HG03196 (cell line): ENCODE measurements at regions not wholly inside any gene's neighbourhood (a gene's known extent, or its start where the extent isn't known, plus 50 kb on each side); places are given as distances from the start of the nearest gene placed in this dataset.
"Not testable (repeated sequence)": the region's sequence is repeated elsewhere in the genome, so short reads cannot be mapped to it uniquely, and the experiment has no call there.

Source experiments
- ATAC-seq: cut with Tn5 transposase; IDR thresholded peaks from one replicate; pipeline ENCODE4 v1.9.1; 2021; ENCODE audit not compliant: unreplicated experiment

DNA sequence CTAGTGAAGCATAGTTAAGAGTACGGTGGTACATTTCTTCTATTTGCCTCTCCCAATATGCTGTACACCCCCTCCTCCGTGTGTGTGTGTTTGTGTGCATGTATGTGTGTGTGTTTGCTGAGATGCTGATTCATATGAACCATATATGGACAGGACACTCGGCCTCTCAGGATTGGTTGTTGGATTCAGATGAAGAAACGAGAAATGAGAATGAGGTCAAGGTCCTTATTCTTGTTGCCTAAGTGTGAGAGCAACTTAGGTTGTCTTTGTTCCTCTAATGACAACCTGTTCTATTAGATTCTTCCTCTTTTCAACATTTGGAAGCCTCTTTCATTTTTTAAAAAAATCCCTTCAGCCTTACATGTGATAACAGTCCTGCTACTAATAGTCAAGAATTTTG lies 1387.6 kb downstream of the STIM2 start:
- ATAC-seq, result no peak

DNA sequence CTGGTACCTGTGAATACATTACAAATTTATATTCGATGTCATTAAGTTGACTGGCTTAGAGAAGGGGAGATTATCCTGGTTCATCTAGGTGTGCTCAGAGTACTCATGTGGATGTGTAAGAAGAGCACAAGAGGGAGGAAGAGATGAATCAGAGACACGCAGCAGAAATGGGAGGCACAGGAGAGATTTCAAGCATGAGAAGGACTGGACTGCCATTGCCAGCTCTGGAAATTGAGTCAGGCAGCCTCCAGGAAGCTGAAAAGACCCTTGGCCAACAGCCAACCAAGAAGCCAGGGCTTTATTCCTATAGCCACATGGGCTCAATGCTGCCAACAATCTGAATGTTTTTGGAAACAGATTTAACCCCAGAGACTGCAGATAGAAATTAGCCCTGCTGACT lies 1390.0 kb downstream of the STIM2 start:
- ATAC-seq, result no peak

DNA sequence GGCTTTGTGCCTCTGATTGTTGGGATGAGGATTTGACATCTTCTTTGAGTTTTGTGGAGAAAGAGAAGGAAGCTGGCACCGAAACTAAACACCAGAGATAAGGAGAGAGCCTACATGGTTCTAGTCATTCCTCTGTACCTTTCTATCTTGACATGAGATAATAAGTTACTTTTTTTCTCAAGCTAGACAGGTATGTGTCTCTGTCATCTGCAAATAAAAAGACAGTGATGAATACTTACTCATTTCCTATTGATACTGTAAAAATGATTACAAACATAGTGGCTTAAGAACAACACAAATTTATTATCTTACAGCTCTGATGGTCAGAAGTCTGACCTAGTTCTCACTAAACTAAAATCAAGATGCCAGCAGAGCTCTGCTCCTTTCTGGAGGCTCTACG lies 1391.2 kb downstream of the STIM2 start:
- ATAC-seq, result no peak

DNA sequence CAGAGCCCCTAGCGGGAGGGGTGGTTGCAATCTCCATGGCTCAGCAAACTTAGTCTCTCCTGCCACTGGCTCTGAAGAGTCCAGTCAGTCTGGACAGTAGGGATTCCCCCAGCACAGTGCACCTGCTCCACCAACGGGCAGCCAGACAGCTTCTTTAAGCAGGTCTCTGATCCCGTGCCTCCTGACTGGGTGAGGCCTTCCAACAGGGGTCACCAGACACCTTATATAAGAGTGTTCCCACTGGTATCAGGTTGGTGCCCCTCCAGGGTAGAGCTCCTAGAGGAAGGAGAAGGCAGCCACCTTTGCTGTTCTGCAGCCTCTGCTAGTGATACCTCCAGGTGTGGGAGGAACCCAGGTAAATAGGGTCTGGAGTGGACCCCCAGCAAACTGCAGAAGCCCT lies 1393.4 kb downstream of the STIM2 start:
- no peak for ATAC-seq

DNA sequence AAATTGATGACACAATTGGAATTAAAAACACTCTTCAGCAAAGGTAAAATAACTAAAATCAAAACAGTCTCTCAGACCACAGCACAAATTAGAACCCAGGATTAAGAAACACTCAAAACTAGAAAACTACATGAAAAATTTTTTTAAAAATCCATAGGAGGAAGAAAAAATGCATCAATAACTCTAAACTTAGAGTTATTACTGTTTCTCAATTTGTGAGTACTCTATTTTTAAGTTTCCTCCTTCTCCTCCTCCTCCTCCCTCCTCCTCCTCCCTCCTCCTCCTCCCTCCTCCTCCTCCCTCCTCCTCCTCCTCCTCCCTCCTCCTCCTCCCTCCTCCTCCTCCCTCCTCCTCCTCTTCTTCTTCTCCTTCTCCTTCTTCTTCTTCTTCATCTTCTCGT lies 1395.7 kb downstream of the STIM2 start:
- no peak for ATAC-seq

DNA sequence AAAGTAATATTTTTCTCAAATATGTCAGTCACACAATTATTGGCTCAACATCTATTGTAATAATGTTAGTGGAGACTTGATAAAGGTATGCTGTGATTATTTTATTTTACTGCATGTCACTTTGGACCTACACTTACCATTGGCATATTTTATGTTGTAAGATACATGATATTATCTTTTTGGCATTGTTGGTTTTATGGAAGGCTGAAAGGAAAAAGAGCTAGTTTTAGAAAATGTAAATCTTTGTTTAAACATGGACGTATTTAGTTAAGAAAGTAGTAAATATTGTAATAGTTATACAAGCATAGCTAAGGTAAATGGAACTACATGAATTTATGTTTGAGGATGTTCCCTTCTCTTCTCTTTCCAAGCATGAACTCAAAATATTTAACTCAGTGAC lies 1399.3 kb downstream of the STIM2 start:
- ATAC-seq, result no peak

DNA sequence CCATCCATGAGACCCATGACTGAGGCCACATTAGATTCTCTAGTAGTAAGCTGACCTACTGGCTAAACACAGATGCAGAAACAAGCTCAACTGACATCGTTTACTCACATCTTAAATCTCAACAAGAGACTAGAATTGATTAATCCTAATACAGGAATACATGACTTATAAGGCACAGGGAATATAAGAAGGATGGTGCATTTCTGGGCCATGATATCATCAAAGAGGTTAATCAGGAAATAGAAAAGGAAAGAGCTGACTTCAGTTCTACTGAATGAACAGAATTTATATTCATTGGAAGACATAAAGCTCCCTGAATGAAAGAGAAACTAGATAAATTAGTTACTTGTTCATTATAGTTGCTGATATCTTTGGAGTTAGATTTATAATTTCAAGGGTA lies 1406.5 kb downstream of the STIM2 start:
- no peak for ATAC-seq

DNA sequence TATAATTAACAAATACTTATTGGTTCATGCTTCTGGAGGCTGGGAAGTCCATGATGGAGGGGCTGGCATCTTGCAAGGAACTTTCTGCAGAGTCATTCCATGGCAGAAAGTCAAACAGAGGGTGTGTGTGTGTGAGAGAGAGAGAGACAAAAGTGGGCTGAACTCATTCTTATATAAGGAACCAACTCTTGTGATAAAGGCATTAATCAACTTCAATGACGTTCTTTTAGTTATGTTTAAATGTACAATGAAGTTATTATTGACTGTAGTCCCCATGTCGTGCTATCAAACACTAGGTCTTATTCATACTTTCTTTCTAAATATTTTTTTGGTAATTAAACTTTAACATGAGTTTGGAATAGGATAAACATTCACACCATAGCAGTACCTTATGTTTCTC lies 1408.8 kb downstream of the STIM2 start:
- ATAC-seq, result no peak

DNA sequence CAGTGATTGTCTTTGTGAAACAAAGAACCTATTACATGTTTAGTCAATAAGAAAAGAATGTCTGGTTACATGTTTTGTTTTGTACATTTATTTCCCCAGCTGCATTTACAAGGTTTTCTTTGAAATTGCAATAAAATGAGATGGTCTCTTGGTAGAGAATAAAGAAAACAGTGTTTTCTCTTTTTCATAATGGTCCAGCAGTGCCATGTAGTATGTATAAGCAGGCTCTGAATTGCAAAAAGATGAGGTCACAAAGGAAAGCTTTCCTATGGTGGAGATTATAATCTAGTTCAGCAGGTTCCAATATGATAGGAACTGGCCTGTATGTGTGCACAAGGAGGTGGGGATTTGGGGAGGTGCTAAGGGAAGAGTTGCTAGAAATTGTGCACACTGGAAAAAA lies 1417.3 kb downstream of the STIM2 start:
- no peak for ATAC-seq

DNA sequence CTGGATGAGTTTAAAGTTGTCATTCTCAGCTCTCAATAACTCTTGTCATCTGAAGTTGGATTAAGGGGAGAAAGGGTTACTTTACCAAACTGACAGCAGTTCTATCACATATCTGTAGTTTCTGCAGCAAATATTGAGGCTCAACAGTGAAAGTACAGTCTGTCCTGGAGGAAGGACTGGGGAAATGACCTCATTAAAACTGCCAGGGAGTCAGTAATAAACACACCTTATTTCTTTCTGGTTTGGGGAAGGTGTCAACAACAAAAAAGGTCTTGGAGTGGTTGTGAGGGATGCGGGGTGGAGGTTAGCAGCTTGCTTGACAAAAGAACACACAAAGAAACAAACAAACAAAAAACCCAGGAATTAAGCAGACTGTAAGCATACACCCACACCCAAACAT lies 1418.0 kb downstream of the STIM2 start:
- no peak for ATAC-seq

DNA sequence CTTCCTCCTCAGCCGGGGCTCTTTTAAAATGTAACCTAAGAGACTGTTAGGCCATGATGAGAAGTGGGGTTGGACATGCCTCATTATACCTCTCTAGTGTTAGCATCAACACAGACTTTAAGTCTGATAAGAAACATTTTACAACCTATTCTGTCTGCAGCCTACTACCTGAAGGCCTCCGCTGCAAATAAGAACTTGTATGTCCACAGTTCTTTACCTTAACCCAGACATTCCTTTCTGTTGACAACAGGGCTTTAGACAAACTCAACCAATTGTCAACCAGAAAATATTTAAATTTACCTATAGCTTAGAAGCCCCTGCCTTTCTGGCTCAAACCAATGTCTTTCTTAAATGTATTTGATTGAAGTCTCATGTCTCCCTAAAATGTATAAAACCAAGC lies 1418.6 kb downstream of the STIM2 start:
- no peak for ATAC-seq

DNA sequence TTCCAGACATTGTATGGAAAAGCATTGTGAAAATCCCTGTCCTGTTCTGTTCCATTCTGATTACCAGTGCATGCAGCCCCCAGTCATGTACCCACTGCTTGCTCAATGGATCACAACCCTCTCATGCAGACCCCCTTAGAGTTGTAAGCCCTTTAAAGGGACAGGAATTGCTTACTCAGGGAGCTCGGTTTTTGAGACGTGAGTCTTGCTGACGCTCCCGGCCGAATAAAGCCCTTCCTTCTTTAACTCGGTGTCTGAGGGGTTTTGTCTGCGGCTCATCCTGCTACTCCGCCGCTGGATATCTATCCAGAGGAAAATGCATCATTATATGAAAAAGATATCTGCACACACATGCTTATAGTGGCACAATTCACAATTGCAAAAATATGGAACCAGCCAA lies 1425.6 kb downstream of the STIM2 start:
- not testable (repeated sequence) for ATAC-seq

DNA sequence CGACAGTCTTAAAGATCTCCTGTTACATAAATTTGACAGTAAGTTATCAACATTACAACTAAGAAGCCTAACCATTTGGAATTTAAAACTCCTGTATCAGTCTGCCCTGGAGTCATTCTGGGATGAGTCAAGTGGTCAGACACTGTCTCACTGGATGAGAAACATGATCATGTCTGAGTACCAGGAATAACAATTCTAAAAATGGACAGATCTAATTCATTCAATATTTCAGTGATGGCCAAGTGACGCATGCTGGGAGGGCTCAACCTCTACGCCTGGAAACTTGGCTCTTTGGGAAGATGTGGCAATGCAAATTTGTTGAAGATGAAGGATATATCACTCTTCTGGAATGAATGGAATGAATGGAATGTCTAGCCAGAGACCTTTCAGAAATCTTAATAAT lies 1427.2 kb downstream of the STIM2 start:
- ATAC-seq, result no peak

DNA sequence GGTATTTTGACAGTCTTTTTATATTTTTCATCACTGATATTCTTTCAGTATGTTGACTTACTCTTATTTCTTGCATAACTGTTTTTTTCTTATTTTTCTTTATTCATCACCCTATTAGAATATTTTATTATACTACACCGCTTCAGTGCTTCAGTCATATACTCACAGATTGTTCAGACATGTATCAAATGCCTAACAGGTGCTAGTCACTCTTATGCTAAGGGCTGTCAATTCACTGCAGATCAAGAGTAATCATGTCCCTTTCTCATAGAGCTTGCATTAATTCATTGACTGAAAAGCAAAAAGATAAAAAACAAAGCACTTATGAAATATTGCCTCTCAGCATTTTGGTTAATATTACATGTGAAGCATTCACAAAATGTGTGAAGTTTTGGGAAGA lies 1435.6 kb downstream of the STIM2 start:
- ATAC-seq, result no peak

DNA sequence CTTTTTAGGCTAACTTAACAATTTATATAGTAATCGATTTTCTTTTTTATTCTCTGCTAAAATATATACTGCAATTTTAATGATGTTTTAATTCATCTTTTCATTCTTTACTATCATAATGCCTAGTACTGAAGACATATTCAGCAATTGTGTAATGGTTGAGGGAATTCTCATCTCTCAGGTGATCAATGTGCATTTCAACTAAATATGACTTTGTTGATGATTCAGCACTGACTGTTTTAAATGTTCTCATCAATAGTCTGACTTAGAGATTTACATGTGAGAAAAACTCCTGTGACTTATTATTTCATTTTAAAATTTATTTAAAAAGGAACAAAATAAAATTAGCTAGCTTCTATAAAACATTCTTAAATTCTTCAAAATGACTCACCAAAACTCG lies 1450.3 kb downstream of the STIM2 start:
- no peak for ATAC-seq

DNA sequence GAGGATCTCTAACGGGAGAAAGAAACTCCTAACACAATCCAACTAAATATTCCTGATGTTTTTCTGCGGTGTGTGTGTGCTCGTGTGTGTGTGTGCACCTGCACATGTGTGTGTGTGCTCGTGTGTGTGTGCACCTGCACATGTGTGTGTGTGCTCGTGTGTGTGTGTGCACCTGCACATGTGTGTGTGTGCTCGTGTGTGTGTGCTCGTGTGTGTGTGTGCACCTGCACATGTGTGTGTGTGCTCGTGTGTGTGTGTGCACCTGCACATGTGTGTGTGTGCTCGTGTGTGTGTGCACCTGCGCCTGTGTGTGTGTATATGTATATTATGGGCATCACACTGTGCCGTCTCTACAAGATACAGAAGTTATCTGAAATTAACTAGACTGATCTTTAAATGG lies 1451.9 kb downstream of the STIM2 start:
- not testable (repeated sequence) for ATAC-seq

DNA sequence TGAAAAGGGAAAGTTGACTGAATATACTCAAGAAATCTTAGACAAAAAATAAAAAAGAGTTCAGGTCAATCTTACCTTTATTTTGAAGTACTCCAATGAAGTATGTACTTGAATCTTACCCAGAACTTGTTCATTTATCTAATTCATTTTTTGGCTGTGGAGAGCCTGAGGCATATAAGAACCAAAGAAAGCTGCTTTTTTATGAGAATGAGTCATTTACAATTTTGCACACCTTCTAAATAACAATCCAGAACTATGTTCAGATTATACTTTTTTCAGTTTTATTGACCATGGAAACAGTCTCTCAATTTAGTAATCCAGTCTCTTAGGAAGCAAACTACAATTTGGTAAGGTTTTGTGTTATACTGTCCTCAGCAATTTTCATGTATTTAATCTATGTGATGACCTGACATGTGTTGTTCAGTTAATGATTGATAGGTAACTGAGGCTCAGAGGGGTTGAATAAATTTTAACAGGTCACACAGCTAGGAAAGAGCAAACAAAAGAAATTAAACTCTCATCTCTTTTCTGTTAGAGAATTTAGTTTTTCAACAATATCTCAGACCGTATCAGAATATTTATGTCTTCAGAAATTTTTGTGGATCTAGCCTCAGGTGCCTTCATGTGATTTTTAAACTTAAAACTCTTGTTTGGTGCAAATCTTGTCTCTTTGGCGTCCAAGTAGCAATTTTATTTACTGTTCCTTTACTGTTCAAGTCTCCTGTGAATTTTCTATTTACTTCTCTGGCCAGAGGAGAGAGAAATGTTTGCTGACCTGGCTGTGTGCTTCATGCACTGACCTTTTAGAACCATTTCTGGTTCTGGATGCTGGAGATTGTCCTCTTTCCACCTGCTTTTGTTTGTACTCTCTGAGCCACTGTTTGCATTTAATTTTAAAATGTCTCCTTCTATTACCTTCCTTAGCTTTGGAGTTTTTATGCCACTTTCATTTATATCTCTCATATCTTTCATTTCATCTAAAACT lies 1453.4 kb downstream of the STIM2 start:
- ATAC-seq, result no peak

DNA sequence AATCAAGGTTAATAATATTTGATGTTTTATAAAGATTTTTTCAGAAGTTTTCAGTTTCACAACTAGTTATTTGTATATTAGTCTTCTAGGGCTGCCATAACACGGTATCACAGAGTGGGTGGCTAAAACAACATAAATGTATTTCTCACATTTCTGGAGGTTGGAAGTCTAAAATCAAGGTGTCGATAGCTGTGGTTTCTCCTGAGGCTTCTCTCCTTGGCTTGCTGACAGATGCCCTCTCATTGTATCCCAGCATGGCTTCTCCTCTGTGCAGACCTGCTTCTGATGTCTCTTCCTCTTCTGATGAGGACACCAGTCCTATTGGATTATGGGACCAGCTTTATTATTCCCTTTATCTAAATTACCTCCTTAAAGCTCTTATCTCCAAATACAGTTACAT lies 1456.6 kb downstream of the STIM2 start:
- no peak for ATAC-seq

DNA sequence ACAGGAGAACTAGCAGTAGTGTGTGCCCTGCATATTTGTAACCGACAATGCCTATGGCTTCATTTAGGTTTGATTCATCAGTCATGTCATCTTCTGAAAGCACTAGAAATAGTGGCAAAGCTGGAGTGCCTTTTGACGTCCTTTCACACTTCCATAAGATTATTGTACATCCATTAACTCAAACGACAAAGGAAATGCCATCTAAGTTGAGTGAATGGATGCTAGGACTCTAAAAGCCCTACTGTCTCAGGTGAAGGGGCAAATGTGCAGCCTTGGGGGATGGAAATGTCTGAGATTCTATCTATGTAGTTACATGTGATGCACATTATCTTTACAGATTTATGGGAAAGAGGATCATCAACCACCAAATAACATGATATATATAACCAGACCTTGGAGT lies 1473.6 kb downstream of the STIM2 start:
- no peak for ATAC-seq

DNA sequence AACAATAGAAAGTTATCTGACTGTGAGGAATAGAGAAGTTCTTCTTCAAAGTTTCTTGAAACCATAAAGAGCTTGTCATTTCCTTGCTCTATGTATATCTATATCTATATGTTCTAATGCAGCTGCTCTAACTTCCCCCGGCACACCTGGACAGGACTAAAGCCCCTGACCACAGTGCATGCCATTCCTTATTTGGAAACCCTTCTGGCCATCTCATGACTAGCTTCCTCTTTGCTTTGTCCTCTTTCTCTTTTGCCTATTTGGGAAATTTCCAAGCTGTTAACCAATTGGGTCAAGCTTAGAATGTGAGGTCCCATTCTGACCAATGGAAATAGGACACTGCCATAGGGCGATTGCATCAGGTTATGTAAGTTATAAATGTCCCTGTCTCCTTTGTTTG lies 1481.1 kb downstream of the STIM2 start:
- no peak for ATAC-seq

DNA sequence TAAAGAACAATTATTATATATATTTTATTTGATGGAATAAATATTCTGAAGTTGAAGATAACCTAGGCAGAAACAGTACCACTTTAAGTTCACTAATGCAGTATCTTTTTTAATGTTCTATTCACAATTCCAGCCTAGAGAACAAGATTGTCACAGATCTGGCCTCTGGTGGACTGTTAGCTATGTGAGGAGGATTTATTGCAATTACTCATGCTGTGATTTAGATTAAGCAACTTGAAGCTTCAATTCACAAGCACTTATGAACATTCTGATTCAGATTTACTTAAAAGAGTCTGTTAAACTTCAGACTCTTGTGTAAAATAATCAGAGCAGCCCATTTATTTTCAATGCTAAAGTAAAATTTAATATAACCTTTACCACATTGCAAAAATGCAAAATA lies 1489.8 kb downstream of the STIM2 start:
- ATAC-seq, result no peak

DNA sequence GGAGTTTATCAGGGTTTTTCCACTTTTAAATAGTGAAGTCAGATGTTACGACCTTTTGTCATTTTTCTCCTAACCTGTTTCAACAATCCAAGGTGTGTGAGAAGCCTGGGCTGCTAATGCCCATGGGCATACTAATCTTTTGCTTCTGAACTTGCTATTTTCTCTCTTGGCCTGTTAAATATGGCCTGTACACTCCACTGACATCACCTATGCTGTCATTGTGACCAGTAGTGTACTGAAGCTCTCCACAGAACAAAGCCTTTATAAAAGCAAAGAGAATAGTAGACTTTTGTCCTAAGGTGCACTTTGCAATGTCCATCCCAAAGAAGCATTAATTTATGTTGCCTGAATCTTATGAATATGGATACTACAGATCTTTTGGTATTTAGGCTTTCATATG lies 1490.5 kb downstream of the STIM2 start:
- no peak for ATAC-seq

DNA sequence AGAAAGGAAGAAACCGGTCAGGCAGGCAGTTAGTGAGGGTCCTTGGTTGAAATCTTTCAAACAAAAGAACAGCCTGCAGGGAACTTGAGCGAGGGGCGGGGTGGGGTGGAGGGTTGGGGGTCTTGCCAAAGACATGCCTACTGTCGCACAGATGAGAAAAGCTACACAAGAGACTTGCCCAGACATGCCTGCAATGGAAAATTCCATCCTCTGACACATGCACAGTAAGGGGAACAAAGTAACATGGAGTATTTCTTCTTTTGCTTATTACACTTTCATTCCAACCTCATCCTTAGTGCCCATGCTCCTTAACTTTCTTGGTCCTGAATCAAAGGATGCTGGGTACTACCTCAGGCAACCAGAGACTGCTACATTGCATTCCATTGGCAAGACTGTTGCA lies 1491.2 kb downstream of the STIM2 start:
- ATAC-seq, result no peak
